SK-N-SH treated with all-trans-retinoic acid at 6 μM for 48 hours (cell line): ENCODE measurements at regions not wholly inside any gene's neighbourhood (a gene's known extent, or its start where the extent isn't known, plus 50 kb on each side); places are given as distances from the start of the nearest gene placed in this dataset.

Source experiments
- CREB5 ChIP-seq: fragments of 250-450 bp; sonication (Bioruptor Pico); IDR thresholded peaks from 2 replicates; pipeline ENCODE4 v1.5.1; 2020; ENCODE audit warnings: low read depth, mild to moderate bottlenecking, moderate library complexity
- ISL1 ChIP-seq: fragments of 250-450 bp; sonication (Bioruptor Pico); IDR thresholded peaks from 2 replicates; pipeline ENCODE4 v2.1.2; 2022; ENCODE audit warnings: mild to moderate bottlenecking, moderate library complexity
- ZFP30 ChIP-seq: fragments of 450-650 bp; formaldehyde crosslinking; IDR thresholded peaks from 2 replicates; pipeline ENCODE4 v1.5.0; 2022; ENCODE audit warnings: mild to moderate bottlenecking, moderate library complexity

- TF ChIP-seq ISL1 = no peak
- TF ChIP-seq CREB5 (CRISPR knock-in tag) = no peak
- TF ChIP-seq ZFP30 (CRISPR knock-in tag) = no peak
Measured at GRCh38 chrX:38891641-38892413, 90.6 kb downstream of the MID1IP1 start.
